SK-N-SH treated with all-trans-retinoic acid at 6 μM for 48 hours (cell line): ENCODE measurements at regions not wholly inside any gene's neighbourhood (a gene's known extent, or its start where the extent isn't known, plus 50 kb on each side); places are given as distances from the start of the nearest gene placed in this dataset.

Experiments
- GLIS3 ChIP-seq: fragments of 250-450 bp; sonication (Bioruptor Pico); IDR thresholded peaks from 2 replicates; pipeline ENCODE4 v1.5.0; 2020; ENCODE audit warnings: mild to moderate bottlenecking, moderate library complexity
- ISL1 ChIP-seq: fragments of 250-450 bp; sonication (Bioruptor Pico); IDR thresholded peaks from 2 replicates; pipeline ENCODE4 v2.1.2; 2022; ENCODE audit warnings: mild to moderate bottlenecking, moderate library complexity
- SNAI2 ChIP-seq: fragments of 250-450 bp; sonication (Bioruptor Pico); IDR thresholded peaks from 2 replicates; pipeline ENCODE4 v1.5.0; 2020; ENCODE audit warnings: mild to moderate bottlenecking, moderate library complexity
- TOX ChIP-seq: fragments of 250-450 bp; sonication (Bioruptor Pico); IDR thresholded peaks from 2 replicates; pipeline ENCODE4 v1.8.0; 2021; ENCODE audit warnings: mild to moderate bottlenecking, moderate library complexity, borderline replicate concordance
- ZFP30 ChIP-seq: fragments of 450-650 bp; formaldehyde crosslinking; IDR thresholded peaks from 2 replicates; pipeline ENCODE4 v1.5.0; 2022; ENCODE audit warnings: mild to moderate bottlenecking, moderate library complexity
- TF ChIP-seq, protein P1 (sequence below): fragments of 250-450 bp; sonication (Bioruptor Pico); IDR thresholded peaks from 2 replicates; pipeline ENCODE4 v1.5.1; 2021; ENCODE audit warnings: mild to moderate bottlenecking, moderate library complexity
- TF ChIP-seq, protein P2 (sequence below): fragments of 250-450 bp; sonication (Bioruptor Pico); IDR thresholded peaks from 2 replicates; pipeline ENCODE4 v1.5.1; 2020; ENCODE audit warnings: low read depth, mild to moderate bottlenecking, moderate library complexity
- TF ChIP-seq, protein P3 (sequence below): fragments of 250-450 bp; sonication (Bioruptor Pico); IDR thresholded peaks from 2 replicates; pipeline ENCODE4 v1.8.0; 2020; ENCODE audit warnings: mild to moderate bottlenecking, moderate library complexity, borderline replicate concordance
- TF ChIP-seq, protein P4 (sequence below): fragments of 250-450 bp; sonication (Bioruptor Pico); IDR thresholded peaks from 2 replicates; pipeline ENCODE4 v1.5.0; 2020; ENCODE audit warnings: mild to moderate bottlenecking, moderate library complexity
- TF ChIP-seq, protein P5 (sequence below): fragments of 250-450 bp; sonication (Bioruptor Pico); IDR thresholded peaks from 2 replicates; pipeline ENCODE4 v1.8.0; 2021; ENCODE audit warnings: low read depth, mild to moderate bottlenecking, moderate library complexity, borderline replicate concordance

DNA sequence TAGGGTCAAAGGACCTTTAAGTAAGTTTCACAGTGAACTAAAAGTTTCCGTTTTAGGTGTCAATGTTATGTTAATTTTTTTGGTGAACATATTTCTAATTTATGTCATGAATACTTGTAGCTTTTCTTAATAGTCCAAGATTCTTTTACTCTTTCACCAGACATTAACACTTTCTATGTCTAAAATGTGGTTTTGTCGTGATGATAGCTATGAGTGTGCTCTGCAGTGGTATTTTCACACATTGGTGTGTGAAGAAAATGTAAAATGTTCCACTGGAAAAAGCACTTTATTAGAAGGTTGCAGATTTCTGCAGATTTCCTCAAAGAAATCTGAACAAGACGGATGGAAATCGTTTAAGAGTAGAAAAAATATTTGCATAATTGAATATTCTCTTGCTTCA, 561.0 kb upstream of the ANKRD30A start:
- TF ChIP-seq, protein P1, sequence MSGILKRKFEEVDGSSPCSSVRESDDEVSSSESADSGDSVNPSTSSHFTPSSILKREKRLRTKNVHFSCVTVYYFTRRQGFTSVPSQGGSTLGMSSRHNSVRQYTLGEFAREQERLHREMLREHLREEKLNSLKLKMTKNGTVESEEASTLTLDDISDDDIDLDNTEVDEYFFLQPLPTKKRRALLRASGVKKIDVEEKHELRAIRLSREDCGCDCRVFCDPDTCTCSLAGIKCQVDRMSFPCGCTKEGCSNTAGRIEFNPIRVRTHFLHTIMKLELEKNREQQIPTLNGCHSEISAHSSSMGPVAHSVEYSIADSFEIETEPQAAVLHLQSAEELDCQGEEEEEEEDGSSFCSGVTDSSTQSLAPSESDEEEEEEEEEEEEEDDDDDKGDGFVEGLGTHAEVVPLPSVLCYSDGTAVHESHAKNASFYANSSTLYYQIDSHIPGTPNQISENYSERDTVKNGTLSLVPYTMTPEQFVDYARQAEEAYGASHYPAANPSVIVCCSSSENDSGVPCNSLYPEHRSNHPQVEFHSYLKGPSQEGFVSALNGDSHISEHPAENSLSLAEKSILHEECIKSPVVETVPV (CRISPR knock-in tag): no peak
- TF ChIP-seq ZFP30 (CRISPR knock-in tag) (no peak), ISL1 (CRISPR knock-in tag) (no peak), TOX (CRISPR knock-in tag) (no peak), SNAI2 (CRISPR knock-in tag) (no peak), GLIS3 (CRISPR knock-in tag) (no peak)
- TF ChIP-seq, protein P2, sequence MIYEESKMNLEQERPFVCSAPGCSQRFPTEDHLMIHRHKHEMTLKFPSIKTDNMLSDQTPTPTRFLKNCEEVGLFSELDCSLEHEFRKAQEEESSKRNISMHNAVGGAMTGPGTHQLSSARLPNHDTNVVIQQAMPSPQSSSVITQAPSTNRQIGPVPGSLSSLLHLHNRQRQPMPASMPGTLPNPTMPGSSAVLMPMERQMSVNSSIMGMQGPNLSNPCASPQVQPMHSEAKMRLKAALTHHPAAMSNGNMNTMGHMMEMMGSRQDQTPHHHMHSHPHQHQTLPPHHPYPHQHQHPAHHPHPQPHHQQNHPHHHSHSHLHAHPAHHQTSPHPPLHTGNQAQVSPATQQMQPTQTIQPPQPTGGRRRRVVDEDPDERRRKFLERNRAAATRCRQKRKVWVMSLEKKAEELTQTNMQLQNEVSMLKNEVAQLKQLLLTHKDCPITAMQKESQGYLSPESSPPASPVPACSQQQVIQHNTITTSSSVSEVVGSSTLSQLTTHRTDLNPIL (CRISPR knock-in tag): no peak
- TF ChIP-seq, protein P3, sequence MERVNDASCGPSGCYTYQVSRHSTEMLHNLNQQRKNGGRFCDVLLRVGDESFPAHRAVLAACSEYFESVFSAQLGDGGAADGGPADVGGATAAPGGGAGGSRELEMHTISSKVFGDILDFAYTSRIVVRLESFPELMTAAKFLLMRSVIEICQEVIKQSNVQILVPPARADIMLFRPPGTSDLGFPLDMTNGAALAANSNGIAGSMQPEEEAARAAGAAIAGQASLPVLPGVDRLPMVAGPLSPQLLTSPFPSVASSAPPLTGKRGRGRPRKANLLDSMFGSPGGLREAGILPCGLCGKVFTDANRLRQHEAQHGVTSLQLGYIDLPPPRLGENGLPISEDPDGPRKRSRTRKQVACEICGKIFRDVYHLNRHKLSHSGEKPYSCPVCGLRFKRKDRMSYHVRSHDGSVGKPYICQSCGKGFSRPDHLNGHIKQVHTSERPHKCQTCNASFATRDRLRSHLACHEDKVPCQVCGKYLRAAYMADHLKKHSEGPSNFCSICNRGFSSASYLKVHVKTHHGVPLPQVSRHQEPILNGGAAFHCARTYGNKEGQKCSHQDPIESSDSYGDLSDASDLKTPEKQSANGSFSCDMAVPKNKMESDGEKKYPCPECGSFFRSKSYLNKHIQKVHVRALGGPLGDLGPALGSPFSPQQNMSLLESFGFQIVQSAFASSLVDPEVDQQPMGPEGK: no peak
- TF ChIP-seq, protein P4, sequence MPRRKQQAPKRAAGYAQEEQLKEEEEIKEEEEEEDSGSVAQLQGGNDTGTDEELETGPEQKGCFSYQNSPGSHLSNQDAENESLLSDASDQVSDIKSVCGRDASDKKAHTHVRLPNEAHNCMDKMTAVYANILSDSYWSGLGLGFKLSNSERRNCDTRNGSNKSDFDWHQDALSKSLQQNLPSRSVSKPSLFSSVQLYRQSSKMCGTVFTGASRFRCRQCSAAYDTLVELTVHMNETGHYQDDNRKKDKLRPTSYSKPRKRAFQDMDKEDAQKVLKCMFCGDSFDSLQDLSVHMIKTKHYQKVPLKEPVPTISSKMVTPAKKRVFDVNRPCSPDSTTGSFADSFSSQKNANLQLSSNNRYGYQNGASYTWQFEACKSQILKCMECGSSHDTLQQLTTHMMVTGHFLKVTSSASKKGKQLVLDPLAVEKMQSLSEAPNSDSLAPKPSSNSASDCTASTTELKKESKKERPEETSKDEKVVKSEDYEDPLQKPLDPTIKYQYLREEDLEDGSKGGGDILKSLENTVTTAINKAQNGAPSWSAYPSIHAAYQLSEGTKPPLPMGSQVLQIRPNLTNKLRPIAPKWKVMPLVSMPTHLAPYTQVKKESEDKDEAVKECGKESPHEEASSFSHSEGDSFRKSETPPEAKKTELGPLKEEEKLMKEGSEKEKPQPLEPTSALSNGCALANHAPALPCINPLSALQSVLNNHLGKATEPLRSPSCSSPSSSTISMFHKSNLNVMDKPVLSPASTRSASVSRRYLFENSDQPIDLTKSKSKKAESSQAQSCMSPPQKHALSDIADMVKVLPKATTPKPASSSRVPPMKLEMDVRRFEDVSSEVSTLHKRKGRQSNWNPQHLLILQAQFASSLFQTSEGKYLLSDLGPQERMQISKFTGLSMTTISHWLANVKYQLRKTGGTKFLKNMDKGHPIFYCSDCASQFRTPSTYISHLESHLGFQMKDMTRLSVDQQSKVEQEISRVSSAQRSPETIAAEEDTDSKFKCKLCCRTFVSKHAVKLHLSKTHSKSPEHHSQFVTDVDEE (CRISPR knock-in tag): no peak
- TF ChIP-seq, protein P5, sequence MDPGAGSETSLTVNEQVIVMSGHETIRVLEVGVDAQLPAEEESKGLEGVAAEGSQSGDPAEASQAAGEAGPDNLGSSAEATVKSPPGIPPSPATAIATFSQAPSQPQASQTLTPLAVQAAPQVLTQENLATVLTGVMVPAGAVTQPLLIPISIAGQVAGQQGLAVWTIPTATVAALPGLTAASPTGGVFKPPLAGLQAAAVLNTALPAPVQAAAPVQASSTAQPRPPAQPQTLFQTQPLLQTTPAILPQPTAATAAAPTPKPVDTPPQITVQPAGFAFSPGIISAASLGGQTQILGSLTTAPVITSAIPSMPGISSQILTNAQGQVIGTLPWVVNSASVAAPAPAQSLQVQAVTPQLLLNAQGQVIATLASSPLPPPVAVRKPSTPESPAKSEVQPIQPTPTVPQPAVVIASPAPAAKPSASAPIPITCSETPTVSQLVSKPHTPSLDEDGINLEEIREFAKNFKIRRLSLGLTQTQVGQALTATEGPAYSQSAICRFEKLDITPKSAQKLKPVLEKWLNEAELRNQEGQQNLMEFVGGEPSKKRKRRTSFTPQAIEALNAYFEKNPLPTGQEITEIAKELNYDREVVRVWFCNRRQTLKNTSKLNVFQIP (CRISPR knock-in tag): no peak
